ENCODE measurements at regions not wholly inside any gene's neighbourhood (a gene's known extent, or its start where the extent isn't known, plus 50 kb on each side); places are given as distances from the start of the nearest gene placed in this dataset.

- no peak for DNase-seq (ENCODE audit: low read depth)
Measured at GRCh38 chr12:31867292-31867691, 91.9 kb upstream of the RESF1 start.

DNA sequence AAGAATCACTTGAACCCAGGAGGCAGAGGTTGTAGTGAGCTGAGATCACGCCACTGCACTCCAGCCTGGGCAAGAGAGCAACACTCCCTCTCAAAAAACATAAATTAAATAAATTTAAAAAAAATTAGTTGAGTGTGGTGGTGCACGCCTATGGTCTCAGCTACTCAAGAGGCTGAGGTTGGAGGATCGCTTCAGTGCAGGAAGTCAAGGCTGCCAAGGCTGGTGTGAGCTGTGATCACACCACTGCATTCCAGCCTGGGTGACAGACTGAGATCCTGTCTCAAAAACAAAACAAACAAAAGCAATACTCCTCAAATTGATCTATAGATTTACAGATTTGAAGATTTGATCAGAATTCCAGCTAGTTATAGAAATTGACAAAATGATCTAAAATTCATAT, 92.7 kb upstream of the RESF1 start:
- no peak for DNase-seq (ENCODE audit: low read depth)

- DNase-seq (ENCODE audit: low read depth), result no peak
Measured at GRCh38 chr12:31865023-31865422, 94.2 kb upstream of the RESF1 start.

- no peak for DNase-seq (ENCODE audit: low read depth)
Measured at GRCh38 chr12:31861360-31861759, 97.9 kb upstream of the RESF1 start.

DNA sequence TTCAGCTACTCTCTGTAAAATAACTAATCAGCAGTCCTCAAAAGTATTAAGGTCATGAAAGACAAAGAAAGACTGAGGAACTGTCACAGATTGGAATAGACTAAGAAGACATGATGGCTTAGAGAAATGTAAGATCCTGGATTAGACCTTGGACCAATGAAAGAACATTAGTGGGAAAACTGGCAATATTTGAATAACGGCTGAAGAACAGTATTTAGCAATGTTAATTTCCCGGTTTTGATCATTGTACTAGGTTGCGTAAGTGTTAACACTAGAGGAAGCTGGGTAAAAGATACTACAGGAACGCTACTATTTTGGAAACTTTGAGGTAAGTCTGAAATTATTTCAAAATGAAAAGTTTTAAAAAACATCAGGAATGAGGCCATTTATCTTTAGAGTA, 98.8 kb upstream of the RESF1 start:
- DNase-seq (ENCODE audit: low read depth), result no peak

DNA sequence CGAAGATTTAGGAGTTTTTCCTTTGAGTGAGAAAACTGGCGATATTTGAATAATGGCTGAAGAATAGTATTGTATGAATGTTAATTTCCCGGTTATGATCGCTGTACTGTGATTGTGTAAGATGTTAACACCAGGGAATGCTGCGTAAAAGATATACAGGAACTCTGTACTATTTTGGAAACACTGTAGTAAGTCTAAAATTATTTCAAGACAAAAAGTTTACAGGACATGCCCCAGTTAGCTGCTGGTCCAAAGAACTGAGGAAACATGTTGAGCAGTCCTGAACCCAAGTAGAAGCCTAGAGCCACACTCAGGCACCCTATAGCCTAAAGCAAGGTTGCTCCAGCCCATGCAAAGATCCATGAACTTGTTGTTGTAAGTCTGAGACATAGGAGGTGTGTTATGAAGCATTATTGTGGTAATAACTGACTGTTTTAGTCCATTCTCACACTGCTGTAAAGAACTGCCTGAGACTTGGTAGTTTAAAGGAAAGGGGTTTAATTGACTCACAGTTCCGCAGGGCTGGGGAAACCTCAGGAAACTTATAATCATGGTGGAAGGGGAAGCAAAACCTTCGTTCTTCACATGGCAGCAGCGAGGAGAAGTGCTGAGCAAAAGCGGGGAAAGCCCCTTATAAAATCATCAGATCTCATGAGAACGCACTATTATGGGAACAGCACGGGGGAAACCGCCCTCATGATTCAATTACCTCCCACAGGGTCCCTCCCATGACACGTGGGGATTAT, 99.8 kb upstream of the RESF1 start:
- DNase-seq (ENCODE audit: low read depth), result no peak

GRCh38 chr12:31855427-31855826, 103.8 kb upstream of the RESF1 start:
- DNase-seq (ENCODE audit: low read depth), result no peak

DNA sequence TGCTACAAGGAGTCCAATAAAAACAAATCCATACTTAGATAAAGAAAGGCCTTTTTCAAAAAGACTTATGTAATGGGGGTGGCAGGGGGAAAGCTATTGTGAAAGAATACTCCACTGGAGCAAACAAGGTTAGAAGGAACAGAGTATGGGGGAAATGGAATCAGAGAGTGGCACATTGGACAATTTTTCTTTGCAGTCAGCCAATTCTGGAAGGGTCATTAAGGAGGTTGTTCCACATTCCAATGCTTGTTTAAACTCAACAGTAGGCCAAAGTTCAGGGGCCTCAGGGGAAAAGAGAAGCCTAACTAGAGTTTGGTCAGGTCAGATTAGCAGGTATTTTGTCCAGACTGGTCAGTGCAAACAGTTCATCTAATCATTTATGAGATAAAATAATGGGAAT, 105.2 kb upstream of the RESF1 start:
- no peak for DNase-seq (ENCODE audit: low read depth)

GRCh38 chr12:31853520-31853919, 105.7 kb upstream of the RESF1 start:
- no peak for DNase-seq (ENCODE audit: low read depth)

DNA sequence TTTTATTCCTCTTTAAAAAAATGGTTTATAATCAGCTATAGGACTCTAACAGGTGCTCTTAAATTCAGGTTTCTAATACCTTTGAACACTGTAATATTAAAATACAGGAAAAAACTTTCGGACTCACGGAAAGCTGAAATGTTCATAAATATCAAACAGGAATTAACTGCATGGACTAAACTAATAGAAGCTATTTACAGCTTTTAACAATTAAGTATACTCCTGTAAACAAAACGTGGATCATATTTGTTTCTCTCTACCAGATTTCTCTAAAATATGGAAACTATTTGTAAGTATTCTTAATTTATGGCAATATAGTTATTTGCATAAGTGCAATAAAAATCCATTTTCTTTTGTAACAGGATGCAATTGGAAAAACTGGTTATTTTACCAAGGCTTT, 108.9 kb upstream of the RESF1 start:
- no peak for DNase-seq (ENCODE audit: low read depth)

- no peak for DNase-seq (ENCODE audit: low read depth)
Measured at GRCh38 chr12:31849090-31849687, 110.0 kb upstream of the RESF1 start.

- no peak for DNase-seq (ENCODE audit: low read depth)
Measured at GRCh38 chr12:31846405-31846804, 112.8 kb upstream of the RESF1 start.

GRCh38 chr12:31845613-31846322, 113.4 kb upstream of the RESF1 start:
- DNase-seq (ENCODE audit: low read depth), result no peak

GRCh38 chr12:31843398-31844095, 114.7 kb upstream of the AMN1 start:
- no peak for DNase-seq (ENCODE audit: low read depth)

DNA sequence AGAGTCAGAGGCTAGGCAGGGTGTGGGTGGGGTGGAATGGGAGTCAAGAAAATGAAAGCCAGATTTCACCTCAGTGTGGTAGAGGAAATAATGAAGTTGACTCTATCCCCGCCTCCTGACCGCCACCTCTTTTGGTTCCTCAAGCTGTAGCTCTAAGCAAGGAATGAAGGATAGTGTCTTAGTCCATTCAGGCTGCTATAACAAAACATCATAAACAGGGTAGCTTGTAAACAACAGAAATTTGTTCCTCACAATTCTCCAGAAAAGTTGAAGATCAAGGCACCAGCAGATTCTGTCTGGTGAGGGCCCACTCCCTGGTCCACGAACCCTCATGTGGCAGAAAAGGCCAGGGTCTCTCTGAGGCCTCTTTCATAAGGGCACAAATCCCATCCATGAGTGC, 109.1 kb upstream of the AMN1 start:
- DNase-seq (ENCODE audit: low read depth), result no peak

- DNase-seq (ENCODE audit: low read depth), result no peak
Measured at GRCh38 chr12:31835276-31835882, 106.6 kb upstream of the AMN1 start.

- no peak for DNase-seq (ENCODE audit: low read depth)
Measured at GRCh38 chr12:31834150-31834549, 105.3 kb upstream of the AMN1 start.

GRCh38 chr12:31832740-31833729, 104.2 kb upstream of the AMN1 start:
- no peak for DNase-seq (ENCODE audit: low read depth)

DNA sequence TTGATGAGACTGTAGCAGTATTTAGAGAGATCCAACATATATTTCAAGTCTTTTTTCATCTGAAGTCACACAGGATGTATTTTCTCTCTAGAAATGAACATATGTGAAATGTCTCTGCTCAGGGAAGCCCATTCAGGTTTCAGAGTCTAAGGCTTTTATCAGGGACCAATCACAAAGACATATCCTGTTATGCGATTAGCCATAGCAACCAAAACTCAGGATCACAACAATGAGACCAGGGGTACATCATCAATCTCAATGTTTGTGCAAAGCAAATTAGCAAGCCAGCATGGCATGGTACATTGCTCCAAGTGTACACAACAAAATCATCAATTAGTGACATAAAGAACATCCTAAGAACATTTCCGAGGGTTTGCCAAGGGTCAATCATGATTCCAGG, 99.2 kb upstream of the AMN1 start:
- DNase-seq (ENCODE audit: low read depth), result no peak

- DNase-seq (ENCODE audit: low read depth), result no peak
Measured at GRCh38 chr12:31822761-31823160, 93.9 kb upstream of the AMN1 start.

GRCh38 chr12:31821484-31821883, 92.7 kb upstream of the AMN1 start:
- no peak for DNase-seq (ENCODE audit: low read depth)
